ENCODE measurements at regions not wholly inside any gene's neighbourhood (a gene's known extent, or its start where the extent isn't known, plus 50 kb on each side); places are given as distances from the start of the nearest gene placed in this dataset.

DNA sequence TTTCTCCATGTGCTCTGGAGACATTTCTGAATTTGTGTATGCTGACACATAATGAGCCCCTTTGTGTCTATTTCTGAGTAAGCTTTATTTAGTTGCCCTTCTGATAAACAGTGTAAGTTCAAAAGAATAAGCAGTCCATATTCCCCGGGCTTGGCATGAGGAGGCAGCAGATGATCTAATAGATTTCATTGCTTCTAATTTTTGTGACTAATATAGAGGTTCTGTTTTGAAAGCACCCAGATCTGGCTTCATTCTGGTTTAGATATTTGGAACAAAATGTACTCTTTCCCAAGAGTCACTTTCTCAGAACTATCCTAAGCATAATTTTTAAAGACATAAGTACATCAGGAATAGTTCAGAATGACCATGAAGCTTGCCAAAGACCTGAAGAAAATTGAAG lies 290.9 kb downstream of the BTG1 start:
- H3K4me3 ChIP-seq: no peak overlapping the region
- intact Hi-C loops (cut with DNase I): no loop called here
- H3K4me1 ChIP-seq (replicated peaks): no peaks in the 10 kb centered on the region
- no peaks in the 10 kb centered on the region for H3K27me3 ChIP-seq (replicated peaks; ENCODE audit: insufficient read depth)
- peak overlapping the region in 1 of 2 donors; percentile 24 for H3K27ac ChIP-seq
- H3K9me3 ChIP-seq: no peaks in the 10 kb centered on the region
- H3K36me3 ChIP-seq: no peaks in the 10 kb centered on the region
- 26% methylated on average over 1 of the region's 1 CpG for whole genome bisulfite sequencing
- no peak for DNase-seq (ENCODE audit: low spot score)
- TF ChIP-seq POLR2A (IDR thresholded peaks at IDR 0.05) (no peak), POLR2AphosphoS5 (IDR thresholded peaks at IDR 0.05) (no peak)
- TF ChIP-seq, protein P1, sequence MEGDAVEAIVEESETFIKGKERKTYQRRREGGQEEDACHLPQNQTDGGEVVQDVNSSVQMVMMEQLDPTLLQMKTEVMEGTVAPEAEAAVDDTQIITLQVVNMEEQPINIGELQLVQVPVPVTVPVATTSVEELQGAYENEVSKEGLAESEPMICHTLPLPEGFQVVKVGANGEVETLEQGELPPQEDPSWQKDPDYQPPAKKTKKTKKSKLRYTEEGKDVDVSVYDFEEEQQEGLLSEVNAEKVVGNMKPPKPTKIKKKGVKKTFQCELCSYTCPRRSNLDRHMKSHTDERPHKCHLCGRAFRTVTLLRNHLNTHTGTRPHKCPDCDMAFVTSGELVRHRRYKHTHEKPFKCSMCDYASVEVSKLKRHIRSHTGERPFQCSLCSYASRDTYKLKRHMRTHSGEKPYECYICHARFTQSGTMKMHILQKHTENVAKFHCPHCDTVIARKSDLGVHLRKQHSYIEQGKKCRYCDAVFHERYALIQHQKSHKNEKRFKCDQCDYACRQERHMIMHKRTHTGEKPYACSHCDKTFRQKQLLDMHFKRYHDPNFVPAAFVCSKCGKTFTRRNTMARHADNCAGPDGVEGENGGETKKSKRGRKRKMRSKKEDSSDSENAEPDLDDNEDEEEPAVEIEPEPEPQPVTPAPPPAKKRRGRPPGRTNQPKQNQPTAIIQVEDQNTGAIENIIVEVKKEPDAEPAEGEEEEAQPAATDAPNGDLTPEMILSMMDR (IDR thresholded peaks at IDR 0.05): no peak

DNA sequence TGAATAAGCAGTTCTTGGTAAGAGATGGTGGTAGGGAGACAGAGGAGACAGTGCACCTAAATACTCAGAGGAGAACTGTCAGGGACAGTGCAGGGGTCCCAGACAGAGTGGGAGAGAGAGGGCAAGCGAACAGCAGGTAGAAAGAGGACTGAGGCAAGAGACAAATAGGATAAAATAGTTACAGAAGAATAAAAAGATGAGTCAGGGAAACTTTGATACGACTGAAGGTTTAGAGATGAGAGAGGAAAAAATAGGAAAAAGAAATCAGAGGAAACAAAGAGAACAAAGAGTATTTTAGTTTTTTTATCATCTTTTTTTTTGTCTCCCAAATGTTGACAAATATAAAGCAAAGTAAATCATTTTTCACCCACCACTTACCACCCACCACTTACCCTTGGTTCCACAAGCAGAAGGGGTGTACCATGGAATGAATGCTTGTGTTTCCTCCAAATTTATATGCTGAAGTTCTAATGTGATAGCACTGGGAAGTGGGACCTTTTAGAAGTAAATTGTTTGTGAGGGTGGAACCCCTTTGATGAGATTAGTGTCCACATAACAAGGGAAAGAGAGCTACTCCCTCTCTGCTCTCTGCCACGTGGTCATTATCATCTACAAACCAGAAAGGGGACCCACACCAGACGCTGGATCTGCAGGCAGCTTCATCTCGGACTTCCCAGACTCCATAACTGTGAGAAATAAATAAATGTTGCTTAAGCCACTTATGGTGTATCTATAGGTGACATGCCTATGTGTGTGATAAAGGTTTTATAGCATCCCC lies 292.1 kb downstream of the BTG1 start:
- Histone ChIP-seq H3K27me3 (replicated peaks; ENCODE audit: insufficient read depth) (no peaks in the 10 kb centered on the region), H3K4me3 (no peak overlapping the region), H3K36me3 (no peaks in the 10 kb centered on the region), H3K27ac (no peak overlapping the region), H3K4me1 (replicated peaks) (no peaks in the 10 kb centered on the region), H3K9me3 (no peaks in the 10 kb centered on the region)
- no peak for DNase-seq (ENCODE audit: low spot score)
- no peak for TF ChIP-seq POLR2AphosphoS5 (IDR thresholded peaks at IDR 0.05)
- no peak for TF ChIP-seq POLR2A (IDR thresholded peaks at IDR 0.05)
- TF ChIP-seq, protein P1 (IDR thresholded peaks at IDR 0.05): no peak
- intact Hi-C loops (cut with DNase I): no loop called here
- WGBS: 86% methylated on average over 5 of the region's 5 CpGs

DNA sequence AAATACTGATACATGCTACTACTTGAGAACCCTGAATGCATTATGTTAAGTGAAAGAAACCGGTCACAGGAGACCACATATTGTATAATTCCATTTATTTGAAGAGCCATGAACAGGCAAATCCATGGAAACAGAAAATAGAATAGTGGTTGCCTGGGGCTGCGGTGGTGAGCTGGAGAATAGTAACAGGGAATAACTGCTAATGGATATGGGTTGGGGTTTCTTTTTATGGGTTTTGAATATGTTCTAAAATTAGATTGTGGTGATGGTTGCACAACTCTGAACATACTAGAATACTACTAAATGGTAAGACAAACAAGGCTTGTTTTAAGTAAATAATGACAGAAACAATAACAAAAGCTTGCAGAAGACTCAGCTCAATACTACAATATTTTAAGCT lies 293.0 kb downstream of the BTG1 start:
- Histone ChIP-seq H3K4me1 (replicated peaks) (no peaks in the 10 kb centered on the region), H3K27ac (no peak overlapping the region), H3K27me3 (replicated peaks; ENCODE audit: insufficient read depth) (no peaks in the 10 kb centered on the region), H3K36me3 (no peaks in the 10 kb centered on the region), H3K9me3 (no peaks in the 10 kb centered on the region), H3K4me3 (no peak overlapping the region)
- no peak for DNase-seq (ENCODE audit: low spot score)
- WGBS: 80% methylated on average over 2 of the region's 2 CpGs
- TF ChIP-seq POLR2A (IDR thresholded peaks at IDR 0.05): no peak
- intact Hi-C loops (cut with DNase I): no loop called here

DNA sequence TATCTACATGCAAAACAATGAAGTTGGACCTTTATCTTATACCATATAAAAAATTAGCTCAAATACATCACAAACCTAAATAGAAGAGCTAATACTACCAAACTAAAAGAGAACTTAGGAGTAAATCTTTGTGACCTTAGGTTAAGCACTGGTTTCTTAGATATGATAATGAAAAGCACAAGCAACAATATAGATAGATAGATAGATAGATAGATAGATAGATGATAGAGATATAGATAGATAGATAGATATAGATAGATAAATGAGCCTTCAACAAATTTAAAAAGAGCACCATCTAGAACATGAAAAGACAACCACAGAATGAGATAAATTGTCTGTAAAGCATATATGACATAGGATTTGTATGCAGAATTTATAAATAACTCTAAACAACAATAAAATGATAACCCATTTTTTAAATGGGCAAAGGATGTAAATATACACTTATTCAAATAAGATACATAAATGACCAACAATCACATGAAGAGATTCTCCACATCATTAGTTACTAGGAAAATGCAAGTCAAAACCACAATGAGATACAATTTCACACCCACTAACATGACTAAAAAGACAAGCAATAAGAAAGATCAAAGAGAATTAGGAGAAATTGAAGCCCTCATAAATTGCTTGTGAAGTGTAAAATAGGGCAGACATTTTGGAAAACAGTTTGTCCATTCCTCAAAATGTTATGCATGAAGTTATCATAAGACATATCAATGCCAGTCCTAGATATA lies 293.7 kb downstream of the BTG1 start:
- H3K27me3 ChIP-seq (replicated peaks; ENCODE audit: insufficient read depth): no peaks in the 10 kb centered on the region
- H3K4me1 ChIP-seq (replicated peaks): no peaks in the 10 kb centered on the region
- no peak for TF ChIP-seq POLR2AphosphoS5 (IDR thresholded peaks at IDR 0.05)
- TF ChIP-seq, protein P1 (IDR thresholded peaks at IDR 0.05): no peak
- TF ChIP-seq POLR2A (IDR thresholded peaks at IDR 0.05): no peak

DNA sequence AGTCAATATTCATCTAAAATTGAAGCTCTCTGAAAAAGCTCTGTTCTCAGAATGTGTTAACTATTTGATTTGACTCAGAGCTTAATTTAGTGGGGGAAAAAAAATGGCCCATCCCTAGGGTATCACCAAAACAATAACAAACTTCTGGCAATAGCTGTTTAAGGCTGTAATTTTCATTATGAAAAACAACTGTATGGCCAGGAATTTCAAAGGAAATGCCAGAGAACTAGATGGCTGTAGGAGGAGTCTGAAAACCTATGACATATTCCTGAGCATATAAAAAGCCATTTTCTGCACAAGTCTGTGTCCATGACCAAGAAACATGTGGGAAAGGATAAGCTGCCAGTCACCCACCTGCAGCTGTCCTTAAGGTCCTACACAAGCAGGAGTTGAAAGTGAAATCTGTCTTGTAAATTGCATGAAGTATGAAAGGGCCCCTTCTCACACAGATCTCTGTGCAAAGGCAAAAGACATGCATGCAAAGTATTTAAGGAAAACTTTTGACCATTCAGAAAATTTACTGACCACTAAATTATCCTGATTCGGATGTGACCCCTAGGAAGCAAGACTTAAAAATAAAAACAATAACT lies 299.1 kb downstream of the BTG1 start:
- H3K4me1 ChIP-seq (replicated peaks): no peaks in the 10 kb centered on the region
- WGBS: 80% methylated on average over 1 of the region's 1 CpG
- no peak for TF ChIP-seq POLR2A (IDR thresholded peaks at IDR 0.05)
- TF ChIP-seq, protein P1 (IDR thresholded peaks at IDR 0.05): no peak
- no peak for TF ChIP-seq POLR2AphosphoS5 (IDR thresholded peaks at IDR 0.05)
- intact Hi-C loops (cut with DNase I): no loop called here
- H3K27ac ChIP-seq: no peak overlapping the region
- no peaks in the 10 kb centered on the region for H3K9me3 ChIP-seq
- H3K36me3 ChIP-seq: no peaks in the 10 kb centered on the region
- H3K4me3 ChIP-seq: no peak overlapping the region
- no peak for DNase-seq (ENCODE audit: low spot score)
- H3K27me3 ChIP-seq (replicated peaks; ENCODE audit: insufficient read depth): no peaks in the 10 kb centered on the region

More for the DNA sequence above, 293.7 kb downstream of the BTG1 start:
- H3K36me3 ChIP-seq: no peaks in the 10 kb centered on the region
- no peak overlapping the region for H3K27ac ChIP-seq
- intact Hi-C loops (cut with DNase I): no loop called here
- DNase-seq (ENCODE audit: low spot score): no peak
- H3K4me3 ChIP-seq: no peak overlapping the region
- H3K9me3 ChIP-seq: no peaks in the 10 kb centered on the region
